Myocyte (in vitro differentiated cells): ENCODE measurements at regions not wholly inside any gene's neighbourhood (a gene's known extent, or its start where the extent isn't known, plus 50 kb on each side); places are given as distances from the start of the nearest gene placed in this dataset.
"Not testable (repeated sequence)": the region's sequence is repeated elsewhere in the genome, so short reads cannot be mapped to it uniquely, and the experiment has no call there.

Experiments used
- DNase-seq: peaks from one replicate; pipeline ENCODE4 v3.0.0-alpha.2; 2012; ENCODE audit warnings: low read depth

DNA sequence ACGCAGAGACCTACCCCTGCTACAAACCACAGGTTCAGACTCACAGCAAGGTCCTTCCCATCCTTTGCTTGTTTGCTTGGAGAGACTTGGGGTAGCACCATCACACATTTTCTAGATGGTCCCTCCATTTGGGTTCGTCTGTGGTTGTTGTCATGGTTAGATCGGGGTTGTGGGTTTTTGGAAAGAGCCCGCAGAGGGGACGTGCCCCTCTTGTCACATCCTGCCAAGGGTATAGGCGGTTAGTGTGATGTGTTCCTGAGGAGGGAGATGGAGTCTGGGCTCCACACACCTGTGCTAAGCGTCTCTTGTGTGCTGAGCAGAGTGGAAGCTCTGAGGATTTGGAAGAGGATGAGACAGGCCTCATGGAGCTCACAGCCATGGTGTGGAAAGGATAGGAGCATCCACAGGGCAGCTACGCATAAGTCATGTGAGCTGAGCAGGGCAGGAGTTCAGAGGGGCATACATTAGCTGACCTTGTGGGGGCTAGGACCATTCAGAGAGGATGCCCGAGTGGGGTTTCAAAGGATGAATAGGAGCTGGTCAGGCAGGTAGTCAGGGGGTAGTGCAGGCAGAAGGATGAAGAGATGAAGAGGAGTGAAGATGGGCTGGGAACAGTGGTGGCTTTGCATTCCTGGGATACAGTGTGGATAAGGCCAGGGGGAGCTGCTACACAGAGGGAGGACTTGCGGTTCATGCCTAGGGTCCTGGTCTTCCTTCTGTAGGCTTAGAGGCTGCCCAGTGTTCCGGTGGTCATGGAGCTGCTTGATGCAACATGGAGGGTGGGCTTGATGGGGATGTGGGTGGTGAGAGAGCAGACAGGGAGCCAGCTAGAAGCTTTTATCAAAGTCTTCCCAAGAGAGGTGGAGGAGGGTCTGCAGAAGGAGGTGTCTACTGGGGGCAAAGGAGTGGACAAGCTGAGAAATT, 62.9 kb downstream of the ACKR3 start:
- DNase-seq = no peak

DNA sequence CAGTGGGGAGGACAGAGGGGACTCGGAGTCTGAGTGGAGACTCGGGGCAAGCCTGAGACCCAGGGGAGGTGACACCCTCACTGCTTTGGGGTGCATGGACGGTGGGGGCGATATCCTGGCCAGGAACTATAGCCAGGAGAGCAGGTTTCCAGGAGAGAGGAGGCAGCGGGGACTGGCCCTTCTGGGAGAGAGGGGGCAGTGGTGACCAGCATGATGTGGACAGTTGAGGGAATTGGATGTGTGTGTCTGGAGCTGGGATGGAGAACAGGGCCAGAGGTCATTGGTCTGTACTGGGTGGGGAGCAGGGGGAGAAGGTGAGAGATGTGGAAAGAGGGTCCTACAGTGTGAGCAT, 63.6 kb downstream of the ACKR3 start:
- DNase-seq = no peak

DNA sequence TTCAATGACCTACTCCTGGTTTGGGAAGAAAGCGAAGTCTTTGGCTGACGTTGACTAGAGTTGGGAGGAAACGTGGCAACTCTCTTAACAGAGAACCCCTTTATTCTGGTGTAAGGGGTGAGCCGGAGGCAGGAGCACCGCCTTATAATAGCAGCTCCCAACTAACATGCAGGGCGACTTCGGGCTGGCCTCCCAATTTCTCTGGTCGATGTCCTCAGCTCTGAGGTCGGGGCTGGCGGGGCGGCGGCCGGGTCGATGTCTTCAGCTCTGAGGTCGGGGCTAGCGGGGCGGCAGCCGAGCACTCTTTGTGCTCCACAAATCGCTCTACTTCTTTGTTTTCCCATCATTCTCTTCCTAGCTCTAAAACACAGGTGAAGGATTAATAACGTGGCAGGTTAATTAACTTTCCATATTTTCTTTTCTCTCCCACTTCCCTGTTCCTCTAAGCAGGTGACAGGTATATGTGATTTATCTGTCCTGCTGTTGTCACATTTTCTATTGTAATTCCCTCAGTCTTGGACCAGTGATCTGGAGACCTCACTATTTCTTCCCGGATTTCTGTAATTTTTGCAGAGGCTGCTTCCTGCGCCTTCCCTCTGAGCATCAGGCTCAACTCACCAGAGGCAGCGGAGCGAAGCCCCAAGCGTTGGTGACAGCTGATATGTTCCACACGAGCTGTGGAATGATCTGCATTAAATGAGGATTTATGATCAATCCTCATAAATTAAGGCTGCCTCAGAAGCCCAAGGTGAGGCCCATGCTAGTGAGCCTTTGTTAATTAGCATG, 64.3 kb downstream of the ACKR3 start:
- DNase-seq = no peak

DNA sequence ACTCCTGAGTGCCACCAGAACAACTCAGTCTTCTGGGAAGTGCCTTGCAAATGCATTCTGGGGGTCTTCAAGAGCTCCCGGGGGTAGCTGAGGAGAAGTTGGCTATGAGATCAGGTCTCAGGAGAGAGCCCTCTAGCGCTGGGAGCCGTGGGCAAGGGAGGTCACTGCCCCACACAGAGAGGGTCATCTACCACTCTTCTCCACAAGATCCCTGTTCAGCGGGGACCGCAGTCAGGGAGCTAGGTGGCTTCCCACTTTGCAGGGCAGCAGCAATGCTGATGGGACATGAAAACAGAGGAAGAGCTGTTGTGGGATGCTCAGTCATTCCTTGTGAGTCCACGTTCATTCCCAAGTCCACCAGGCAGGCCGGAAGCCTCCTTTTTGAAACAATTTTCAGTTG, 66.6 kb downstream of the ACKR3 start:
- DNase-seq = no peak

DNA sequence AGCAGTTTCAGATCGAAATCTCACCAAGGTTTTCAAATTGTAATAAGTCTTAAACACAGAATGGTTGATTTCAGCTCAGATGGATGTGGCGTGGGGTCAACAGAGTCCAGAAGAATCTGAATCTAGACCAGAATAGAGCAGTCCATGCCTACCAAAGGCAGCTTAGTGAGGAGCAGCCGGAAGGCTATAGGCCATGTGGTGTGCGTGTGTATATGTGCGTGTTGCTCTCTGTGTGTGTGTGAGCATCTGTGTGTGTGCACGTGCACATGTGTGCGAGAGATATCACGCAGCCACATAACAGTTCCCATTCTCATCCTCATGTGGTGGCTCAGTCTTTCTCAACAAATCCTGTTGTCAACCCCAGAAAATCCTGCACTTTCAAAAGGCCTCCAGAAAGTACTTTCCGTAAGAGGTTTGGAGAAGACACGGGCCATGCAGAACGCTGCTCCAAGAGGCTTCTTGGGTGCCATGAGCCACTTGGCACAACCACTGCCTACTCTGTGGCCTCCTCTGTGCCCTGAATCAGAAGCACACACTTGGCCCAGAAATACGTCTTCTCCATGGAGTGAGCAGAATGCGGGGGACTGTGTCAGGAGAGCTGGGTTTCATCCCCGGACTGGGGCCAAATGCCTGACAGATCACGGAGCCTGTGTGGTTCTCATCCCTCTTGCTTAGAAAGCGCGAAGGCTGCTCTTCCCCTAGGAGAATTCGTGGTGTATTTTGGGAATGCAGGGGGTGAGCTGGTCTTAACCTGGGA, 67.3 kb downstream of the ACKR3 start:
- no peak for DNase-seq

- no peak for DNase-seq
Measured at GRCh38 chr2:236637686-236638569, 68.3 kb downstream of the ACKR3 start.

DNA sequence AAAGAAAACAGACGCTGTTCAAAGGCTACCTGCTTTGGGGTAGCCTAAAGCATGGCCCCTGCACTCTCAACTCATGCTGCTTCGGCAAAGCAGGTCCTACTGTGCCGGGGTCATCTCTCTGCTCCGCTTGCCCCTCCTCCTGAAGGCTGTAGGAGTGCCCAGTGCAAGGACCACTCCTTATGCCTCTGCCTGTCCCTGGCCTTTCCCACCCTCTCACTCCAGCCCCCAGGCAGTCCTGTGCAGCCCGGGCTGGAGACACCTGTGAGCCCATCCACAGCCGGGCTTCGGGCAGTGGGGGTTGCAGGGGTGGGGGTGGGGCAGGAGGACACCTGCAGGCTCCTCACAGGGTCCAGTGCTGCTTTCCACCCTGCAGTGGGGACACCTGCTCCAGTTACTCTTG, 69.1 kb downstream of the ACKR3 start:
- no peak for DNase-seq

GRCh38 chr2:236639461-236640235, 70.0 kb downstream of the ACKR3 start:
- DNase-seq = no peak

GRCh38 chr2:236641051-236641726, 71.6 kb downstream of the ACKR3 start:
- DNase-seq = no peak

DNA sequence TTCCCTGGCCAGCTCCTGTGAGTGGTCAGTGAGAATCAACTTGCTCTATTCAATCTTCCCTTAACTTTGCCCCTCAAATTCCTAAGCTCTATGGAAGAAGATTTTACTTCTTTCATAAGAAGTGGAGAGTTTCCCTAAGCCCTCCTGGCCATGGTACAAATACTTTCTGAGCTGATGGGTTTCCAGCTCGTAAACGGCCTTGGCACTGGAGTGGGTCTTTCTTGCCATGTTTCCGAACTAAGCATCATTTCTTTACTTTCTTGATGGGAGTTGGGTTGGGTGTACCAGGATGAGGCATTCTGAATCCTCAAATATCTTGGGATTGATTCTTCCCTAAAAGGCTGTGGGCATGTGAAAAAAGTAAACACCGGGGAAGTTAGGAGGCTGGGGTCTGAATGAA, 72.5 kb downstream of the ACKR3 start:
- DNase-seq = no peak

DNA sequence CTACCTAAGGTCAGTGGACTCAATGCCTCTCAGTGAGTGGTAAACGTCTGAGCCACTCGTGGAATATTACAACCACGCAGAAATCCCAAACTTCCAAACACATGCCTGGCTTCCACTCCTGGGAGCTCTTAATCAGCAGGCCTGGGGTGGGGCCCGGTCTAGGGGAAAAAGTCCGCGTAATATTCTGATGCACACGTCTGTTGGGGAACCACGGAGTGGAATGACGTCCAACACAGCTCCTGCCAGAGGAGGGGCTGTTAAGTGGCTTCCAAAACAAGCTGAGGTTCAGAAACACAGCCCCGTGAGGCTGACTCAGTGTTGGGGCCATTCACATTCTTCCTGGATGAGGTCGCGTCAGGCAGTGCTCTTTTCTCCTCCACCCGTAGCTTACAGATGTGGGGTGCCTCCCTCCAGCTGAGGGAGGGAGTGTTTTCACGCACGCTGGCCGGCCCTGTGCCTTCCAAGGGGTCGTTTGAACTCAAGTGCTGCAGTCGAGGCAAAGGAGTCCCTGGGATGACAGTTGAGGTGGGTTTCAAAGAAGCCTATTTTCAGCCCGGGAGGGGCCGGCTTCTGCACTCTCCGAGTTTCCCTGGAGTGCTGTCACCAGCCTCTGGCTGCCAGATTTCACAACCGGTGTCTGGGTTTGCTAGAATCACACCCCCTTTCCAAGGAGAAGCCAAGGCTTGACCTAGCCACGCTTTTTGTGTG, 73.1 kb downstream of the ACKR3 start:
- peak; percentile 94 for DNase-seq

GRCh38 chr2:236643480-236643879, 73.9 kb downstream of the ACKR3 start:
- DNase-seq = no peak

DNA sequence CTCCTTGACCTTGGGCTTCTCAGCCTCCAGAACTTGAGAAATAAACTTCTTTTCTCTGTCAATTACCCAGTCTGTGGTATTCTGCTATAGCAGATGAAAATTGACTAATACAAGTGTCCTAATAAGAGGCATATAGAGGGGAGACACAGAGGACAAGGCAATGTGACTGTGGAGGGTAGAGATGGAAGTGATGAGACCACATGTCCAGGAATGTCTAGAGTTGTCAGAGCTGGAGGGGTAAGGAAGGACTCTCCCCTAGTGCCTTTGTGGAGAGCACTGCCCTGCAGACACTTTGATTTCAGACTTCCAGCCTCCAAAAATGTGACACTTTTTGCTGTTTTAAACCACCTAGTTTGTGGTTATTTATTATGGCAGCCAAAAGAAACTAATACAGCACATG, 74.4 kb downstream of the ACKR3 start:
- DNase-seq = no peak

GRCh38 chr2:236644502-236644911, 74.9 kb downstream of the ACKR3 start:
- DNase-seq = no peak

DNA sequence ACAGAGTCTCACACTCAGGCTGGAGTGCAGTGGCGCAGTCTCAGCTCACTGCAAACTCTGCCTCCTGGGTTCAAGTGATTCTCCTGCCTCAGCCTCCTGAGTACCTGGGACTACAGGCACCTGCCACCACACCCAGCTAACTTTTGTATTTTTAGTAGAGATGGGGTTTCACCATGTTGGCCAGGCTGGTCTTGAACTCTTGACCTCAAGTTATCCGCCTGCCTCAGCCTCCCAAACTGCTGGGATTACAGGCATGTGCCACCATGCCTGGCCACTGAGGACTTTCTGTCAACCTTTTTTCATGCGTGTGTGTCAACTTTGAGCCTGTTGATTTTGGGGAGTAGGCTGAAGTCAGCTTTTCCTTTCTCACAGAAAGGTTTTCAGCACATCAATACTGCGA, 75.5 kb downstream of the ACKR3 start:
- DNase-seq = not testable (repeated sequence)

- DNase-seq = no peak
Measured at GRCh38 chr2:236646441-236646840, 76.8 kb downstream of the ACKR3 start.

DNA sequence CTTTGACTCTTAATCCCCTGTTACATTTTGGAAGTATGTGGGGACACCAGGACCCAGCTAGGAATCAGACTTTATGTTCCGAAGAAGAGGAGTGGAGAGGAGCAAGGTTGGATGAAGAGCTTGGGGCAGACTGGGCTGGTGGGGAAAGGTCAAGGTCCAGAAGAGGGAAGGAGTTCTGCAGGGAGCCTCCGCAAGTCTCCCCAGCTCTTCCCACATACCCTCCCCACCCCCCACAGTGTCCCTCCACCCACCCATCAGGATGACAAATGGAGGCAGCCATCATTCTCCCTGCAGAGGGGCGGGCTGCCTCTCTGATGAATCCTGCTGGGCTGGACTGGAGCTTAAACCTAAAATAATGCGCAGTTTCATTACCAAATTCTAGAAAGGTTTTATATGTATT, 77.2 kb downstream of the ACKR3 start:
- no peak for DNase-seq

- no peak for DNase-seq
Measured at GRCh38 chr2:236647621-236648020, 78.0 kb downstream of the ACKR3 start.

GRCh38 chr2:236653863-236654262, 84.2 kb downstream of the ACKR3 start:
- DNase-seq = no peak
